HCT116 (cell line): ENCODE measurements at regions not wholly inside any gene's neighbourhood (a gene's known extent, or its start where the extent isn't known, plus 50 kb on each side); places are given as distances from the start of the nearest gene placed in this dataset.

Experiments used
- ATAC-seq: fragments of 200-7000 bp; cut with Tn5 transposase; 2 replicates; pipeline ENCODE4 v1.9.1; 2020; ENCODE audit warnings: mild to moderate bottlenecking, moderate library complexity
- BruUV-seq: library from RNA; stranded (reverse); fragments of 400-500 nt; replicated peaks from 2 replicates; lab custom pipeline; 2021; lab: Mats Ljungman, UMichigan
- CTCF ChIA-PET: fragments of 300-600 bp; sonication (Branson Sonifier 250); formaldehyde crosslinking; loops from one replicate; lab custom pipeline; 2021; ENCODE audit warnings: antibody characterized with exemption; lab: Charles Lee
- POLR2A ChIA-PET: fragments of 300-600, 350-600 bp; sonication (Branson Sonifier 250); formaldehyde crosslinking; loops from one replicate; lab custom pipeline; 2021; ENCODE audit warnings: antibody characterized with exemption; lab: Charles Lee
- RAD21 ChIA-PET, 2 experiments: fragments of 300-600 bp; sonication (Branson Sonifier 250); formaldehyde crosslinking; loops; one replicate each; lab custom pipeline; 2023; ENCODE audit warnings: low total read pairs in 2 of 2; ENCODE audit not compliant: uncharacterized antibody in 2 of 2, unreplicated experiment in 2 of 2, low non-redundant PET in 1 of 2; lab: Charles Lee
- DNase-seq: peaks from one replicate; pipeline ENCODE4 v3.0.0-alpha.2; 2010; ENCODE audit warnings: low read depth, low spot score
- H2AFZ ChIP-seq: fragments of 200-600 bp; shearing (Covaris generic), sonication (generic); 2 replicates; pipeline ENCODE4 v1.6.1; 2017; ENCODE audit warnings: low read depth, mixed run types, mixed read lengths, antibody characterized with exemption, low read length; ENCODE audit not compliant: poor library complexity, severe bottlenecking
- H3K27ac ChIP-seq: 2 replicates; pipeline ENCODE4 v1.5.1; 2012; ENCODE audit warnings: low read depth, low read length
- H3K27me3 ChIP-seq: fragments of 200-600 bp; sonication (generic); 2 replicates; pipeline ENCODE4 v1.6.1; 2016; ENCODE audit warnings: mixed run types, low read length, mixed read lengths; ENCODE audit not compliant: insufficient read depth
- H3K36me3 ChIP-seq, 2 experiments: fragments of 200-500 bp in 1 of 2; fragments of 200-600 bp in 1 of 2; sonication (Bioruptor generic) in 1 of 2; sonication (generic) in 1 of 2; 2 replicates each; pipeline versions ENCODE4 v1.5.1 to v1.6.1; 2014 to 2016; ENCODE audit warnings: low read length in 2 of 2, inconsistent platforms in 1 of 2, mixed read lengths in 1 of 2, mixed run types in 1 of 2; ENCODE audit not compliant: insufficient read depth in 2 of 2, control insufficient read depth in 1 of 2
- H3K4me1 ChIP-seq, 2 experiments: fragments of 200-600 bp in 1 of 2; sonication (generic) in 1 of 2; 2 replicates each; pipeline versions ENCODE4 v1.5.1 to v1.6.1; 2012 to 2017; ENCODE audit warnings: low read length in 2 of 2, inconsistent platforms in 1 of 2, mild to moderate bottlenecking in 1 of 2, mixed read lengths in 1 of 2, mixed run types in 1 of 2, moderate library complexity in 1 of 2; ENCODE audit not compliant: insufficient read depth in 2 of 2, control insufficient read depth in 1 of 2
- H3K4me2 ChIP-seq: fragments of 200-600 bp; sonication (generic); 2 replicates; pipeline ENCODE4 v1.6.1; 2017; ENCODE audit warnings: mixed run types, low read length, mixed read lengths
- H3K4me3 ChIP-seq, 2 experiments: fragments of 200-600 bp in 1 of 2; sonication (generic) in 1 of 2; replicated peaks in 1 of 2; 2 replicates each; pipeline ENCODE4 v1.5.1; 2011 to 2016; ENCODE audit warnings: low read length in 2 of 2, control low read depth in 1 of 2, low read depth in 1 of 2, mild to moderate bottlenecking in 1 of 2, mixed read lengths in 1 of 2, mixed run types in 1 of 2
- H3K79me2 ChIP-seq: fragments of 200-600 bp; sonication (generic); 2 replicates; pipeline ENCODE4 v1.6.1; 2017; ENCODE audit warnings: mild to moderate bottlenecking, mixed run types, low read length, moderate library complexity, mixed read lengths; ENCODE audit not compliant: insufficient read depth
- H3K9ac ChIP-seq: fragments of 200-600 bp; sonication (generic); 2 replicates; pipeline ENCODE4 v1.6.1; 2016; ENCODE audit warnings: low read length, mixed read lengths
- H3K9me2 ChIP-seq: fragments of 200-600 bp; sonication (generic), shearing (Covaris generic); 2 replicates; pipeline ENCODE4 v1.6.1; 2017; ENCODE audit warnings: mixed run types, mild to moderate bottlenecking, moderate library complexity; ENCODE audit not compliant: insufficient read depth
- H3K9me3 ChIP-seq, 2 experiments: fragments of 200-500 bp in 1 of 2; fragments of 200-600 bp in 1 of 2; sonication (Bioruptor generic) in 1 of 2; sonication (generic) in 1 of 2; 2 replicates each; pipeline ENCODE4 v1.6.1; 2014 to 2017; ENCODE audit warnings: low read length in 2 of 2, mixed read lengths in 2 of 2, inconsistent platforms in 1 of 2, low read depth in 1 of 2, mild to moderate bottlenecking in 1 of 2, mixed run types in 1 of 2, moderate library complexity in 1 of 2; ENCODE audit not compliant: control insufficient read depth in 1 of 2, insufficient read depth in 1 of 2
- H4K20me1 ChIP-seq: fragments of 200-600 bp; sonication (generic), shearing (Covaris generic); 2 replicates; pipeline ENCODE4 v1.6.1; 2017; ENCODE audit warnings: mixed run types, mild to moderate bottlenecking, moderate library complexity; ENCODE audit not compliant: insufficient read depth
- ATF3 ChIP-seq: IDR thresholded peaks from 2 replicates; pipeline ENCODE4 v1.6.1; 2012
- CBX3 ChIP-seq: IDR thresholded peaks from 2 replicates; pipeline ENCODE4 v1.6.1; 2012; ENCODE audit warnings: low read depth
- EZH2phosphoT487 ChIP-seq: fragments of 200-600 bp; IDR thresholded peaks from 2 replicates; pipeline ENCODE4 v1.6.1; 2018; ENCODE audit warnings: antibody characterized with exemption, borderline replicate concordance
- POLR2AphosphoS5 ChIP-seq: IDR thresholded peaks from 2 replicates; pipeline ENCODE4 v1.6.1; 2011; ENCODE audit warnings: mild to moderate bottlenecking, low read depth, low read length, moderate library complexity
- SP1 ChIP-seq: IDR thresholded peaks from 2 replicates; pipeline ENCODE4 v1.6.1; 2012; ENCODE audit warnings: low read depth
- TCF7L2 ChIP-seq: IDR thresholded peaks from 2 replicates; pipeline ENCODE4 v1.7.0; 2011; ENCODE audit warnings: borderline replicate concordance, inconsistent platforms; ENCODE audit not compliant: insufficient read depth, insufficient read length; ENCODE audit errors: extremely low read depth
- ZFX ChIP-seq: fragments of 450-650 bp; IDR thresholded peaks from 2 replicates; pipeline ENCODE4 v1.6.1; 2017
- intact Hi-C: fragments of 100-400 bp; cut with micrococcal nuclease; formaldehyde crosslinking; loops from 2 replicates; pipeline ENCODE4 v1.10.0; 2022
- TF ChIP-seq, protein P1 (sequence below), 3 experiments: fragments of 200-600 bp in 1 of 3; sonication (generic) in 1 of 3; IDR thresholded peaks in 2 of 3; conservative IDR thresholded peaks in 1 of 3; 2 replicates each; pipeline ENCODE4 v1.5.1; 2012 to 2017; ENCODE audit warnings: low read depth in 2 of 3, low read length in 2 of 3, antibody characterized with exemption in 1 of 3, borderline replicate concordance in 1 of 3, control low read depth in 1 of 3, mild to moderate bottlenecking in 1 of 3, mixed read lengths in 1 of 3, mixed run types in 1 of 3, moderate library complexity in 1 of 3; ENCODE audit not compliant: insufficient read depth in 1 of 3
- TF ChIP-seq, protein P2 (sequence below): IDR thresholded peaks from 2 replicates; pipeline ENCODE4 v1.6.1; 2011; ENCODE audit warnings: mild to moderate bottlenecking, low read length, moderate library complexity; ENCODE audit not compliant: insufficient replicate concordance; ENCODE audit errors: extremely low read depth

GRCh38 chr1:228990906-228991569 is 255.8 kb downstream of the RHOU start:
- Histone ChIP-seq H2AFZ (no peak overlapping the region), H3K4me3 (no peak overlapping the region), H3K9me3 (no peaks in the 10 kb centered on the region), H3K27me3 (no peaks in the 10 kb centered on the region), H3K4me2 (no peak overlapping the region), H3K9ac (no peak overlapping the region), H3K4me1 (no peaks in the 10 kb centered on the region), H3K36me3 (no peaks in the 10 kb centered on the region), H3K79me2 (no peaks in the 10 kb centered on the region), H3K9me2 (no peaks in the 10 kb centered on the region), H3K27ac (no peak overlapping the region), H4K20me1 (no peaks in the 10 kb centered on the region)
- ChIA-PET POLR2A (no interaction called here), CTCF (no interaction called here), RAD21 (no interaction called here)
- ATAC-seq (no peak), DNase-seq (no peak)
- TF ChIP-seq, protein P1, sequence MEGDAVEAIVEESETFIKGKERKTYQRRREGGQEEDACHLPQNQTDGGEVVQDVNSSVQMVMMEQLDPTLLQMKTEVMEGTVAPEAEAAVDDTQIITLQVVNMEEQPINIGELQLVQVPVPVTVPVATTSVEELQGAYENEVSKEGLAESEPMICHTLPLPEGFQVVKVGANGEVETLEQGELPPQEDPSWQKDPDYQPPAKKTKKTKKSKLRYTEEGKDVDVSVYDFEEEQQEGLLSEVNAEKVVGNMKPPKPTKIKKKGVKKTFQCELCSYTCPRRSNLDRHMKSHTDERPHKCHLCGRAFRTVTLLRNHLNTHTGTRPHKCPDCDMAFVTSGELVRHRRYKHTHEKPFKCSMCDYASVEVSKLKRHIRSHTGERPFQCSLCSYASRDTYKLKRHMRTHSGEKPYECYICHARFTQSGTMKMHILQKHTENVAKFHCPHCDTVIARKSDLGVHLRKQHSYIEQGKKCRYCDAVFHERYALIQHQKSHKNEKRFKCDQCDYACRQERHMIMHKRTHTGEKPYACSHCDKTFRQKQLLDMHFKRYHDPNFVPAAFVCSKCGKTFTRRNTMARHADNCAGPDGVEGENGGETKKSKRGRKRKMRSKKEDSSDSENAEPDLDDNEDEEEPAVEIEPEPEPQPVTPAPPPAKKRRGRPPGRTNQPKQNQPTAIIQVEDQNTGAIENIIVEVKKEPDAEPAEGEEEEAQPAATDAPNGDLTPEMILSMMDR (IDR thresholded peaks at IDR 0.05 in 2 of 3, conservative IDR thresholded peaks at IDR 0.05 in 1 of 3; ENCODE audit: borderline replicate concordance in 1 of 3, insufficient read depth in 1 of 3, low read depth in 2 of 3, low read length in 2 of 3), result no peak
- TF ChIP-seq ATF3 (no peak), POLR2AphosphoS5 (no peak), EZH2phosphoT487 (no peak), TCF7L2 (no peak), CBX3 (no peak), SP1 (no peak), ZFX (no peak)
- TF ChIP-seq, protein P2, sequence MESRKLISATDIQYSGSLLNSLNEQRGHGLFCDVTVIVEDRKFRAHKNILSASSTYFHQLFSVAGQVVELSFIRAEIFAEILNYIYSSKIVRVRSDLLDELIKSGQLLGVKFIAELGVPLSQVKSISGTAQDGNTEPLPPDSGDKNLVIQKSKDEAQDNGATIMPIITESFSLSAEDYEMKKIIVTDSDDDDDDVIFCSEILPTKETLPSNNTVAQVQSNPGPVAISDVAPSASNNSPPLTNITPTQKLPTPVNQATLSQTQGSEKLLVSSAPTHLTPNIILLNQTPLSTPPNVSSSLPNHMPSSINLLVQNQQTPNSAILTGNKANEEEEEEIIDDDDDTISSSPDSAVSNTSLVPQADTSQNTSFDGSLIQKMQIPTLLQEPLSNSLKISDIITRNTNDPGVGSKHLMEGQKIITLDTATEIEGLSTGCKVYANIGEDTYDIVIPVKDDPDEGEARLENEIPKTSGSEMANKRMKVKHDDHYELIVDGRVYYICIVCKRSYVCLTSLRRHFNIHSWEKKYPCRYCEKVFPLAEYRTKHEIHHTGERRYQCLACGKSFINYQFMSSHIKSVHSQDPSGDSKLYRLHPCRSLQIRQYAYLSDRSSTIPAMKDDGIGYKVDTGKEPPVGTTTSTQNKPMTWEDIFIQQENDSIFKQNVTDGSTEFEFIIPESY, result no peak
- BruUV-seq, result no TSS peak
- intact Hi-C loops, result no loop called here
